CD14-positive monocyte (primary cell): ENCODE measurements at regions not wholly inside any gene's neighbourhood (a gene's known extent, or its start where the extent isn't known, plus 50 kb on each side); places are given as distances from the start of the nearest gene placed in this dataset.

Experiments
- DNase-seq, 3 donors: peaks; one replicate each; pipeline ENCODE4 v3.0.0-alpha.2; 2011 to 2022
- H2AFZ ChIP-seq: 2 replicates; pipeline ENCODE4 v1.6.0; 2012; ENCODE audit warnings: mild to moderate bottlenecking, low read depth, low read length, inconsistent platforms; ENCODE audit not compliant: insufficient read depth, poor library complexity, severe bottlenecking
- H3K27ac ChIP-seq, 2 donors: 1 replicate in 1 of 2; 2 replicates in 1 of 2; pipeline ENCODE4 v1.5.1; 2012 to 2013; ENCODE audit warnings: low read length in 2 of 2, control low read depth in 1 of 2, inconsistent platforms in 1 of 2, low read depth in 1 of 2, mild to moderate bottlenecking in 1 of 2
- H3K27me3 ChIP-seq, 2 donors: one replicate each; pipeline versions ENCODE4 v1.6.0 to v1.6.1; 2011 to 2013; ENCODE audit warnings: low read length in 2 of 2; ENCODE audit not compliant: control insufficient read depth in 2 of 2, insufficient read depth in 2 of 2
- H3K36me3 ChIP-seq, 2 donors: replicated peaks in 1 of 2; 1 replicate in 1 of 2; 2 replicates in 1 of 2; pipeline versions ENCODE4 v1.5.1 to v1.6.1; 2012 to 2013; ENCODE audit warnings: low read length in 2 of 2, control low read depth in 1 of 2, inconsistent platforms in 1 of 2, mild to moderate bottlenecking in 1 of 2; ENCODE audit not compliant: insufficient read depth in 2 of 2, control insufficient read depth in 1 of 2
- H3K4me1 ChIP-seq, 2 donors: 1 replicate in 1 of 2; 2 replicates in 1 of 2; pipeline versions ENCODE4 v1.5.1 to v1.6.1; 2012 to 2013; ENCODE audit warnings: low read length in 2 of 2, control low read depth in 1 of 2, inconsistent platforms in 1 of 2, mild to moderate bottlenecking in 1 of 2, moderate library complexity in 1 of 2; ENCODE audit not compliant: insufficient read depth in 2 of 2, control insufficient read depth in 1 of 2
- H3K4me2 ChIP-seq: replicated peaks from 2 replicates; pipeline ENCODE3; 2012; ENCODE audit warnings: low read length, moderate library complexity, mild to moderate bottlenecking; ENCODE audit not compliant: poor library complexity, severe bottlenecking; ENCODE audit errors: extremely low read depth
- H3K4me3 ChIP-seq, 3 experiments: fragments of 200-600 bp in 1 of 3; sonication (generic) in 1 of 3; replicated peaks in 1 of 3; 1 replicate in 2 of 3; 2 replicates in 1 of 3; pipeline ENCODE4 v1.5.1; 2011 to 2013; ENCODE audit warnings: low read length in 3 of 3, mild to moderate bottlenecking in 3 of 3, control low read depth in 2 of 3, low read depth in 2 of 3, inconsistent platforms in 1 of 3, moderate library complexity in 1 of 3
- H3K79me2 ChIP-seq: 2 replicates; pipeline ENCODE4 v1.6.0; 2012; ENCODE audit warnings: mild to moderate bottlenecking, control low read depth, inconsistent platforms, low read length, moderate library complexity; ENCODE audit not compliant: insufficient read depth
- H3K9ac ChIP-seq: 2 replicates; pipeline ENCODE4 v1.6.0; 2017; ENCODE audit warnings: low read length, mild to moderate bottlenecking; ENCODE audit not compliant: insufficient read depth, poor library complexity, severe bottlenecking
- H3K9me3 ChIP-seq, 2 donors: replicated peaks in 1 of 2; 1 replicate in 1 of 2; 2 replicates in 1 of 2; pipeline versions ENCODE4 v1.5.1 to v1.6.1; 2012 to 2013; ENCODE audit warnings: low read length in 2 of 2, control low read depth in 1 of 2; ENCODE audit not compliant: control insufficient read depth in 1 of 2, insufficient read depth in 1 of 2
- H4K20me1 ChIP-seq: 2 replicates; pipeline ENCODE4 v1.6.0; 2012; ENCODE audit warnings: mild to moderate bottlenecking, low read length, control low read depth, moderate library complexity; ENCODE audit not compliant: insufficient read depth
- H3K27ac Mint-ChIP-seq, 7 donors: one replicate each; pipeline ENCODE4 v1.8.0; 2020; ENCODE audit warnings: mild to moderate bottlenecking in 7 of 7, mixed read lengths in 7 of 7, moderate library complexity in 6 of 7, inconsistent platforms in 2 of 7
- H3K27me3 Mint-ChIP-seq, 3 donors: one replicate each; pipeline ENCODE4 v1.8.0; 2021 to 2022; ENCODE audit warnings: low read depth in 3 of 3, mild to moderate bottlenecking in 3 of 3, mixed read lengths in 3 of 3, moderate library complexity in 3 of 3, inconsistent platforms in 1 of 3
- H3K36me3 Mint-ChIP-seq, 2 donors: one replicate each; pipeline ENCODE4 v1.8.0; 2020; ENCODE audit warnings: mixed read lengths in 2 of 2, inconsistent platforms in 1 of 2, mild to moderate bottlenecking in 1 of 2
- H3K4me1 Mint-ChIP-seq: one replicate; pipeline ENCODE4 v1.8.0; 2020; ENCODE audit warnings: mild to moderate bottlenecking, mixed read lengths
- H3K4me3 Mint-ChIP-seq, 2 donors: one replicate each; pipeline ENCODE4 v1.8.0; 2020; ENCODE audit warnings: mild to moderate bottlenecking in 2 of 2, mixed read lengths in 2 of 2, moderate library complexity in 1 of 2
- H3K9me3 Mint-ChIP-seq, 7 donors: one replicate each; pipeline ENCODE4 v1.8.0; 2020 to 2022; ENCODE audit warnings: mixed read lengths in 7 of 7, mild to moderate bottlenecking in 6 of 7, moderate library complexity in 6 of 7, inconsistent platforms in 2 of 7
- WGBS: methylation state at CpG from one replicate; pipeline ENCODE4 v1.1.5; 2013; ENCODE audit warnings: missing lambda C conversion rate; ENCODE audit not compliant: insufficient coverage; 5-methylcytosine and 5-hydroxymethylcytosine counted together
- intact Hi-C, 2 donors: fragments of 100-400 bp; cut with micrococcal nuclease; formaldehyde crosslinking; loops; one replicate each; pipeline versions ENCODE4 v1.15.0 to v1.15.1; 2023
- TF ChIP-seq, protein P1 (sequence below): fragments of 200-600 bp; IDR thresholded peaks from one replicate; pipeline ENCODE4 v1.8.0; 2022; ENCODE audit warnings: antibody characterized with exemption, mild to moderate bottlenecking

DNA sequence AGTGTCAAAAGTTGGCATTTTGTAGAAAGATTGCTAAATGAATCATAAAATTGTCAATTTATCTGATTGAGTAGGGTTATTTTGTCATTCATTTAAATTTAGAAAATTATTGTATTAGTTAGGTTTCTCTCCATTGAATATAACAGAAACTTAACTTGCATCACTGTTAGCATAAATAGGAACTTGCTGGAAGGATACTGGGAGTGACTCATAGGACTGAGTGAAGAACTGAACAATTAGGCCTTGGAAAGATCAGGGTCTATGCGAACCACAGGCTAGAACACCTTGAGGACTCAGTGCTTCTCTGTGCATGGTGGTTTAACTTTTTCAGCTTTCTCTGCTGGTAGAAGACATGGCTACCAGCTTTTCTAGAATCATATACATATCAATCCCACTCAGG, 67.7 kb upstream of the IFNGR1 start:
- peaks cover 46 to 67% of the 10 kb centered on the region in 2 donors for H3K4me1 ChIP-seq
- Mint-ChIP-seq H3K9me3 (peaks cover 0 to 9% (median 7%) of the 10 kb centered on the region in 7 donors), H3K4me1 (peaks cover 56% of the 10 kb centered on the region), H3K36me3 (peaks cover 3 to 6% of the 10 kb centered on the region in 2 donors), H3K4me3 (no peak overlapping the region), H3K27me3 (peaks cover 0 to 12% (median 3%) of the 10 kb centered on the region in 3 donors), H3K27ac (no peak overlapping the region)
- H3K4me3 ChIP-seq = no peak overlapping the region
- H2AFZ ChIP-seq = no peak overlapping the region
- no peaks in the 10 kb centered on the region for H4K20me1 ChIP-seq
- no CpG with 5 or more reads among the region's 1 CpG for WGBS
- H3K36me3 ChIP-seq = no peaks in the 10 kb centered on the region
- no peak overlapping the region for H3K9ac ChIP-seq
- intact Hi-C loops = no loop called here
- H3K4me2 ChIP-seq = no peak overlapping the region
- DNase-seq = peak; percentile 57 to 82 (median 80)
- no peak overlapping the region for H3K27ac ChIP-seq
- TF ChIP-seq, protein P1, sequence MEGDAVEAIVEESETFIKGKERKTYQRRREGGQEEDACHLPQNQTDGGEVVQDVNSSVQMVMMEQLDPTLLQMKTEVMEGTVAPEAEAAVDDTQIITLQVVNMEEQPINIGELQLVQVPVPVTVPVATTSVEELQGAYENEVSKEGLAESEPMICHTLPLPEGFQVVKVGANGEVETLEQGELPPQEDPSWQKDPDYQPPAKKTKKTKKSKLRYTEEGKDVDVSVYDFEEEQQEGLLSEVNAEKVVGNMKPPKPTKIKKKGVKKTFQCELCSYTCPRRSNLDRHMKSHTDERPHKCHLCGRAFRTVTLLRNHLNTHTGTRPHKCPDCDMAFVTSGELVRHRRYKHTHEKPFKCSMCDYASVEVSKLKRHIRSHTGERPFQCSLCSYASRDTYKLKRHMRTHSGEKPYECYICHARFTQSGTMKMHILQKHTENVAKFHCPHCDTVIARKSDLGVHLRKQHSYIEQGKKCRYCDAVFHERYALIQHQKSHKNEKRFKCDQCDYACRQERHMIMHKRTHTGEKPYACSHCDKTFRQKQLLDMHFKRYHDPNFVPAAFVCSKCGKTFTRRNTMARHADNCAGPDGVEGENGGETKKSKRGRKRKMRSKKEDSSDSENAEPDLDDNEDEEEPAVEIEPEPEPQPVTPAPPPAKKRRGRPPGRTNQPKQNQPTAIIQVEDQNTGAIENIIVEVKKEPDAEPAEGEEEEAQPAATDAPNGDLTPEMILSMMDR = no peak
- H3K27me3 ChIP-seq = no peaks in the 10 kb centered on the region
- H3K79me2 ChIP-seq = no peaks in the 10 kb centered on the region
- H3K9me3 ChIP-seq = peaks cover 0 to 3% of the 10 kb centered on the region in 2 donors

DNA sequence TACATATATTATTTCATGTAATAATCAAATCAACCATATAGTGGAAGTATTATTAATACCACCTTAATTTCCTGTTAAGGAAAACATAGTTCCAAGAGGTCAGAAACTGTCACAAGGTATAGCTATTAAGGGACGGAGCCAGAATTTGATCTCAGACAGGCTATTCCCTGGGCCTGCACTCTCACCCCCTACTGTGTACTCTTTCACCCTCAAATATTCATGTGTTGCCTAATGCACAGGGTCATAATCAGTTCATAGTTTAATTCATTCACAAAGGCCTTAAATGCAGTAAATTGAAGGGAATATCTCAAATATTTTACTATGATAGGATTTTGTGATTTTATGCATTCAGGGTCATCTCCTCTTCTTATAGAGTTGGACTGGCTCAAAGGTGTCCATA, 67.2 kb upstream of the IFNGR1 start:
- no peaks in the 10 kb centered on the region for H3K27me3 ChIP-seq
- no CpG with 5 or more reads among the region's 1 CpG for WGBS
- Mint-ChIP-seq H3K27ac (no peak overlapping the region), H3K9me3 (peaks cover 0 to 9% (median 7%) of the 10 kb centered on the region in 7 donors), H3K4me1 (peaks cover 55% of the 10 kb centered on the region), H3K4me3 (no peak overlapping the region), H3K27me3 (peaks cover 0 to 12% (median 3%) of the 10 kb centered on the region in 3 donors), H3K36me3 (peaks cover 3 to 6% of the 10 kb centered on the region in 2 donors)
- H3K36me3 ChIP-seq = no peaks in the 10 kb centered on the region
- no peak overlapping the region for H3K9ac ChIP-seq
- no peaks in the 10 kb centered on the region for H4K20me1 ChIP-seq
- peaks cover 45 to 66% of the 10 kb centered on the region in 2 donors for H3K4me1 ChIP-seq
- no peaks in the 10 kb centered on the region for H3K79me2 ChIP-seq
- H3K27ac ChIP-seq = no peak overlapping the region
- H3K9me3 ChIP-seq = peaks cover 0 to 3% of the 10 kb centered on the region in 2 donors
- TF ChIP-seq, protein P1 = no peak
- H3K4me3 ChIP-seq = no peak overlapping the region
- no peak overlapping the region for H2AFZ ChIP-seq
- H3K4me2 ChIP-seq = no peak overlapping the region
- DNase-seq = no peak
- intact Hi-C loops = no loop called here
